NT2/D1 (cell line): ENCODE measurements at regions not wholly inside any gene's neighbourhood (a gene's known extent, or its start where the extent isn't known, plus 50 kb on each side); places are given as distances from the start of the nearest gene placed in this dataset.

Experiments used
- YY1 ChIP-seq: IDR thresholded peaks from 2 replicates; pipeline ENCODE4 v1.6.1; 2011; ENCODE audit not compliant: insufficient read length, insufficient read depth
- ZNF274 ChIP-seq: IDR thresholded peaks from 2 replicates; pipeline ENCODE4 v1.6.1; 2011; ENCODE audit warnings: mild to moderate bottlenecking, low read depth, low read length

DNA sequence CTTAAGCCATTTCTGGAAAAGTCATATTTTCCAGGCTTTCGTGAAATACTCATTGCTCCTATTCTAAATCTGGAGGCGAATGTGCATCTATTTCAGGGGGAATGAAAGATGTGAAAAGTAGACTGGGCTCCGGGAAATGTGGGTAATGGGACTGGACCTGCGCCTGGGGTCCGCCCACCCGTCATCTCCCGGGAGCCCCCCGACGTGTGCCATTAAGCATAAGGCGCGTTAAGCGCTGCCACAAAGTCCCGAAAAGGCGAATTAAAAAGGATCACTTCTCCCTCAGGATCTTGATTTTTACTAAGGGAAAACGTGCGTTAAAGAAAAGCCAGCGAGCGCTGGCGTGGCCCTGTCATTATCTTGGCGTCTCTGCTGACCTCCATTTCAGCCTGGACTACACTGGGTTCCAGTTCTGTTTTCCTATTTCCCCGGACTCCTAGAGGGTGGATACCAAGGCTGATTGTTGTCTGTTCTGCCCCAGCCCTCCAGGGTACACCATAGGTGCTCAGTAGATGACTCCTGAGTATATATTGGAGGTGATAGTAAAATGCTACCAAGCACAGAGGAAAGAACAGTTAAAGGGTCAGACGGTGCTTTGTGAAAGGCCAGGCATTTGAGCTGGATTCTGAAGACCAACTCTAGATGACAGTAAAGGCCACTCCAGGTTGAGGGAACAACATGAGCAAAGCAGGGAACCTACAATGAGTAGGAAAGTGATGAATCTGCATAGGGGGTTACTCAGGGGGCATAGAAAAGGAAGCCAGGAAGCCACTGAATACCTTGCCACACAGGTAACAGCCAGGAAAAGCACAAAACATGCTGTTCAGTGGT lies 89.2 kb upstream of the ARID1B start:
- no peak for TF ChIP-seq ZNF274
- TF ChIP-seq YY1: no peak
